ENCODE measurements at regions not wholly inside any gene's neighbourhood (a gene's known extent, or its start where the extent isn't known, plus 50 kb on each side); places are given as distances from the start of the nearest gene placed in this dataset.

- Histone ChIP-seq H3K36me3 (no peaks in the 10 kb centered on the region), H3K9me3 (no peaks in the 10 kb centered on the region), H3K27ac (peak overlapping the region; percentile 52 to 89 (median 80)), H3K27me3 (no peaks in the 10 kb centered on the region), H3K4me3 (no peak overlapping the region), H3K4me1 (peaks cover 27 to 33% (median 32%) of the 10 kb centered on the region in 4 donors)
- intact Hi-C loops (cut with DNase I; ENCODE audit: low total_unique reads): no loop called here
- TF ChIP-seq EP300 (IDR thresholded peaks at IDR 0.05) (no peak), POLR2AphosphoS5 (IDR thresholded peaks at IDR 0.05) (no peak), CTCF (IDR thresholded peaks at IDR 0.05) (no peak), POLR2A (IDR thresholded peaks at IDR 0.05) (no peak)
- peak in 1 of 2 donors; percentile 85 for DNase-seq
- WGBS, 5 donors: 10 to 25% (median 21%) methylated on average over 2 to 8 of the region's 8 CpGs
Observed at GRCh38 chr16:85514295-85514597, 98.9 kb upstream of the GSE1 start.

GRCh38 chr16:85514598-85515318 is 98.4 kb upstream of the GSE1 start:
- no peaks in the 10 kb centered on the region for H3K36me3 ChIP-seq
- 20 to 29% (median 27%) methylated on average over 11 to 18 of the region's 18 CpGs for WGBS, 5 donors
- H3K27ac ChIP-seq: peak overlapping the region; percentile 52 to 89 (median 80)
- intact Hi-C loops (cut with DNase I; ENCODE audit: low total_unique reads): no loop called here
- no peaks in the 10 kb centered on the region for H3K27me3 ChIP-seq
- no peaks in the 10 kb centered on the region for H3K9me3 ChIP-seq
- TF ChIP-seq EP300 (IDR thresholded peaks at IDR 0.05): no peak
- TF ChIP-seq POLR2AphosphoS5 (IDR thresholded peaks at IDR 0.05): peak in 1 of 3 donors; percentile 67
- peak overlapping the region in 1 of 4 donors; percentile 9 for H3K4me3 ChIP-seq
- H3K4me1 ChIP-seq: peaks cover 27 to 33% (median 32%) of the 10 kb centered on the region in 4 donors
- peak; percentile 77 to 87 for DNase-seq

- no peak for TF ChIP-seq EP300 (IDR thresholded peaks at IDR 0.05)
- no peak for TF ChIP-seq POLR2A (IDR thresholded peaks at IDR 0.05)
- no peak for TF ChIP-seq CTCF (IDR thresholded peaks at IDR 0.05)
- TF ChIP-seq POLR2AphosphoS5 (IDR thresholded peaks at IDR 0.05): no peak
- Histone ChIP-seq H3K27me3 (no peaks in the 10 kb centered on the region), H3K9me3 (no peaks in the 10 kb centered on the region), H3K4me3 (no peak overlapping the region), H3K4me1 (peaks cover 27 to 35% (median 33%) of the 10 kb centered on the region in 4 donors), H3K27ac (peak overlapping the region; percentile 52 to 89 (median 80)), H3K36me3 (no peaks in the 10 kb centered on the region)
- no peak for DNase-seq
- 35 to 56% (median 43%) methylated on average over 9 to 13 of the region's 13 CpGs for WGBS, 5 donors
- intact Hi-C loops (cut with DNase I; ENCODE audit: low total_unique reads): no loop called here
Observed at GRCh38 chr16:85515319-85515745, 97.8 kb upstream of the GSE1 start.

- peaks cover 32 to 40% (median 38%) of the 10 kb centered on the region in 4 donors for H3K4me1 ChIP-seq
- H3K27me3 ChIP-seq: no peaks in the 10 kb centered on the region
- no peaks in the 10 kb centered on the region for H3K36me3 ChIP-seq
- WGBS, 5 donors: 47 to 65% (median 54%) methylated on average over 12 of the region's 12 CpGs
- no peak overlapping the region for H3K4me3 ChIP-seq
- peak overlapping the region; percentile 52 to 89 (median 80) for H3K27ac ChIP-seq
- peak; percentile 68 to 69 for DNase-seq
- TF ChIP-seq CTCF (IDR thresholded peaks at IDR 0.05) (no peak), POLR2AphosphoS5 (IDR thresholded peaks at IDR 0.05) (no peak), POLR2A (IDR thresholded peaks at IDR 0.05) (no peak), EP300 (IDR thresholded peaks at IDR 0.05) (no peak)
- intact Hi-C loops (cut with DNase I; ENCODE audit: low total_unique reads): no loop called here
- no peaks in the 10 kb centered on the region for H3K9me3 ChIP-seq
Observed at GRCh38 chr16:85515830-85516397, 97.2 kb upstream of the GSE1 start.

GRCh38 chr16:85517154-85517553 is 96.0 kb upstream of the GSE1 start:
- peaks cover 43 to 52% (median 50%) of the 10 kb centered on the region in 4 donors for H3K4me1 ChIP-seq

More at GRCh38 chr16:85517154-85517553, 96.0 kb upstream of the GSE1 start:
- no peak overlapping the region for H3K4me3 ChIP-seq
- H3K27me3 ChIP-seq: no peaks in the 10 kb centered on the region
- 84 to 97% (median 95%) methylated on average over 4 to 7 of the region's 7 CpGs for WGBS, 5 donors
- no peak overlapping the region for H3K27ac ChIP-seq
- intact Hi-C loops (cut with DNase I; ENCODE audit: low total_unique reads): no loop called here
- no peaks in the 10 kb centered on the region for H3K9me3 ChIP-seq
- DNase-seq: no peak
- no peak for TF ChIP-seq CTCF (IDR thresholded peaks at IDR 0.05)
- no peak for TF ChIP-seq POLR2AphosphoS5 (IDR thresholded peaks at IDR 0.05)
- TF ChIP-seq EP300 (IDR thresholded peaks at IDR 0.05): no peak
- TF ChIP-seq POLR2A (IDR thresholded peaks at IDR 0.05): no peak
- no peaks in the 10 kb centered on the region for H3K36me3 ChIP-seq
